COLO668 (cell line): ENCODE measurements at regions not wholly inside any gene's neighbourhood (a gene's known extent, or its start where the extent isn't known, plus 50 kb on each side); places are given as distances from the start of the nearest gene placed in this dataset.
"Not testable (repeated sequence)": the region's sequence is repeated elsewhere in the genome, so short reads cannot be mapped to it uniquely, and the experiment has no call there.

Experiments used
- DNase-seq: peaks from one replicate; lab custom pipeline; 2025; ENCODE audit not compliant: unreplicated experiment; lab: John Stamatoyannopoulos, UW

GRCh38 chr11:116030697-116031331 is 526.6 kb upstream of the CADM1 start:
- no peak for DNase-seq

DNA sequence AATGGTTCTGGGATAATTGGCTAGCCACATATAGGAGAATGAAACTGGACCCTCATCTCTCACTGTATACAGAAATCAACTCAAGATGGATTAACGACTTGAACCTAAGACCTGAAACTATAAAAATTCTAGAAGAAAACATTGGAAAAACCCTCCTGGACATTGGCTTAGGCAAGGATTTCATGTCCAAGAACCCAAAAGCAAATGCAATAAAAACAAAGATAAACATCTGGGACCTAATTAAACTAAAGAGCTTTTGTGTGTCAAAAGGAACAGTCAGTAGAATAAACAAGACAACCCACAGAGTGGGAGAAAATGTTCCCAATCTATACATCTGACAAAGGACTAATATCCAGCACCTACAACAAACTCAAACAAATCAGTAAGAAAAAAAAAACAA is 524.3 kb upstream of the CADM1 start:
- not testable (repeated sequence) for DNase-seq

DNA sequence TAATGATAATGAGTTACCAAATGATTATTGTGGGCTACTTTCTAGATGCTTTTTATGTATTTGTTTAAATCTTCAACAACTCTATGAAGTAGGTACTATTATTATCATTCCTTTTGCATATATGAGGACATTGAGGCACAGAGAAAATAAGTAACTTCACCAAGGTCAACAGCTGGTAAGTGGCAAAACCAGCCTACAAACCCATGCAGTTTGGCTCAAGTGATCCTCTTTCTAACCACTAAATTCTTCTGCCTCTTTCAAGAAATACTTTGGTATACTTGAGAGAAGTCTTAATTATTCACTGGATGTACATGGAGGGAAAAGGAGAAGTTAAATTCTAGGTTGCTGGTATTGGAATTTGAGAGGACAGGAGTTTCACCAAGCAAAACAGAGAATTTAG is 495.2 kb upstream of the CADM1 start:
- DNase-seq, result no peak

- DNase-seq, result no peak
Measured at GRCh38 chr11:115996808-115997188, 492.6 kb upstream of the CADM1 start.

DNA sequence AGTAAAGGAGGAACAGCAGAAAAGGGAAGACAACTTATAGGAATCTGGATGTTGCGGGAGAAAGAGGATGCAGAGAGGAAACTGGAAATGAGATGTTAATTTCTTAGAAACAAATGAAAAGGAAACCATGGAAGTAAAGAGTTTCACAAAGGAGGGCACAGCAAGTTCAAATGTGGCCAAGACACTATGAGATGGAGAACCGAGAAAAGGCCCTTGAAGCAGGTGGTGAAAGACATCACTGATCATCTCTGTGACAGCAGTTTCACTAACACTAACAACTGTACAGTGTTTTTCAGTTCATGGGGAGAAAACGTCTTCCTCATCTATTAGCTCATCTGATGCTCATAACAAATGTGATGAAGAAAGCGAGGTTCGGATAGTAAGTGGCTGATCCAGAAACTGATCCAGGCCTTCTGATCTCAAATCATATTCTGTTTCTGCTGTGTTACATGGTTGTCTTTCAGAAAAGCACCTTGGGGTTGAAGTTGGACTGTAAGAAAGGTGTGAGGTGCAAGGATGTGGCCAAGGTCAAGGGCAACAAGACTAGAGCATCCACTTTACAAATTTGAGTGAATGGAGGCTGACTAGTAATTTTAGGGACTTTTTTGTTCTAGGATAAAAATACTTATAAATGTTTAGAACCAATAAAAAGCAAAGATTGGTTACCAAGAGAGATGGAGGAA is 492.1 kb upstream of the CADM1 start:
- no peak for DNase-seq

DNA sequence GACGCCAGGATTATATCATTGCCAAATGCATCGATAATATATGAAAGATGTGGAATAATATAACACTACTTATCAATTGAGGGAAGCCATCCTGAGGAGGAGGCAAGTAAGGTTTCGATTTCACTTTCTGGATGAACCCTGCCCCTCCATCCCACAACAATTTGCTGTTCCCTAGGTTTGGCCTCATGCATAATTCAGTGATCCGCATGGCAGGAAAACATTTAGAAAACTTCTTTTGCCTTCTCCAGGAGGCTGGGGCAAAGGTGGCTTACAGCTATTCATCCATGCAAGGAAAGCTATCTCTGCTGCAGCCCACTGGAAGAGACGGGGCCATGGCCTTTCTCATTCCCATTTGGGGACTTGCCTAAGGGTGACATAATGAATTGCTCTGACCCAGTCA is 489.4 kb upstream of the CADM1 start:
- no peak for DNase-seq

- peak; percentile 19 for DNase-seq
Measured at GRCh38 chr11:115990004-115990447, 485.8 kb upstream of the CADM1 start.

GRCh38 chr11:115985896-115986295 is 481.7 kb upstream of the CADM1 start:
- DNase-seq, result no peak

GRCh38 chr11:115984228-115984627 is 480.0 kb upstream of the CADM1 start:
- DNase-seq, result no peak

GRCh38 chr11:115982666-115983065 is 478.5 kb upstream of the CADM1 start:
- DNase-seq, result no peak

- DNase-seq, result no peak
Measured at GRCh38 chr11:115981814-115982471, 477.7 kb upstream of the CADM1 start.

GRCh38 chr11:115981104-115981481 is 476.9 kb upstream of the CADM1 start:
- no peak for DNase-seq

DNA sequence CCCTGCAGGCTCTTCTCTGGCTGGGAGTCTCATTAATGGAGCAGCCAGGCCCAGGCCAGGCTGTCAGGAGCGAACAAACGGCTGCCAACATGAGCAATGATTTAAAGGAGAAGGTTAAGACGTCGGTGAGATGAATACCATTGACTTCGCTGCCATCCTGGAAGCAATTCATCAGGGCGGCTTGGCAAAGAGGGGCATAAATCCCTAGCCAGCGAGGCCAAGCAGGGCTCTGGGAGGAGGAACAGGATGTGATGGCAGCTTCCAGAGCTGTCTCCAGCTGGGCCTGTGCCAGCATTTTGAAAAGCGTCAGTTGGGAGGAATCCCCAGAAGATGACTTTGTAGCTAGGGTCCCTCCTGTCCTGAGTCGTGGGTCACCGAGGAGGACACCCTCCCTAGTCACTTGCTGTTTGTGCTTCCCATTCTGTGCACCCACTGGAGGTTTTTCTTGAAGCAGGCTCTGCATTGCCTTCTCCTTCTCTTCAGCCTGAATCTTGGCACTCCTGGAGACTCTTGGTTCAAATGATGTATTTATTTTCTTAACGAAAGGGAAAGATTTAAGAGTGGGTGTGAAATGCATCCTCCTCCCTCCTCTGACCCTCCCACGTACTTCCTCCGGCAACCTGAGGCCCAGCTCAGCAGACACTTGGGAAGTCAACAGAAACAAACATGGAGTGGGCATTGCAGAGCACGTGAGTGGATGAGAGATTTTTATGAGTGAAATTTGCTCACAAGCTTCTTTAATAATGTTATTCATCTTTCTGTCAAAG is 476.3 kb upstream of the CADM1 start:
- DNase-seq, result no peak

GRCh38 chr11:115974703-115975102 is 470.5 kb upstream of the CADM1 start:
- DNase-seq, result no peak

GRCh38 chr11:115967203-115967602 is 463.0 kb upstream of the CADM1 start:
- peak; percentile 67 for DNase-seq

GRCh38 chr11:115965767-115966504 is 461.7 kb upstream of the CADM1 start:
- peak; percentile 60 for DNase-seq

DNA sequence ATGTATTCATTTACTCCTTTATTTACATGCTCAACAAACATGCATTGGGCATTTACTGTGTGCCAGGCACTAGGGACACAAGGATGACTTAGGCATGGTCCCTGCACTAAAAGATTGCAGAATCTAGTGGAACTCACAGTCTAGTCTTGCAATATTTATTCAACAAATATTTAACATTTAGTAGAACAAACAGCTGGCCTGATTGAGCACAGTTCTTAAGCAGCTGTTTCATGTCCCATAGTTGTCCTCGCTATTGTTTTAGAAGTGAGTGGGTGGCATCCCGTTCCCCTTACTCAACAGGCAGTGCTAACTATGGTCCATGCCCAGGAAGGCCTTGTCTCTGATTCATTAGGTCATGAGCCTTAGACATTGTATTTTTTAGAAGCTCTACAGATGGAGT is 459.9 kb upstream of the CADM1 start:
- no peak for DNase-seq

- DNase-seq, result no peak
Measured at GRCh38 chr11:115963156-115963555, 458.9 kb upstream of the CADM1 start.

DNA sequence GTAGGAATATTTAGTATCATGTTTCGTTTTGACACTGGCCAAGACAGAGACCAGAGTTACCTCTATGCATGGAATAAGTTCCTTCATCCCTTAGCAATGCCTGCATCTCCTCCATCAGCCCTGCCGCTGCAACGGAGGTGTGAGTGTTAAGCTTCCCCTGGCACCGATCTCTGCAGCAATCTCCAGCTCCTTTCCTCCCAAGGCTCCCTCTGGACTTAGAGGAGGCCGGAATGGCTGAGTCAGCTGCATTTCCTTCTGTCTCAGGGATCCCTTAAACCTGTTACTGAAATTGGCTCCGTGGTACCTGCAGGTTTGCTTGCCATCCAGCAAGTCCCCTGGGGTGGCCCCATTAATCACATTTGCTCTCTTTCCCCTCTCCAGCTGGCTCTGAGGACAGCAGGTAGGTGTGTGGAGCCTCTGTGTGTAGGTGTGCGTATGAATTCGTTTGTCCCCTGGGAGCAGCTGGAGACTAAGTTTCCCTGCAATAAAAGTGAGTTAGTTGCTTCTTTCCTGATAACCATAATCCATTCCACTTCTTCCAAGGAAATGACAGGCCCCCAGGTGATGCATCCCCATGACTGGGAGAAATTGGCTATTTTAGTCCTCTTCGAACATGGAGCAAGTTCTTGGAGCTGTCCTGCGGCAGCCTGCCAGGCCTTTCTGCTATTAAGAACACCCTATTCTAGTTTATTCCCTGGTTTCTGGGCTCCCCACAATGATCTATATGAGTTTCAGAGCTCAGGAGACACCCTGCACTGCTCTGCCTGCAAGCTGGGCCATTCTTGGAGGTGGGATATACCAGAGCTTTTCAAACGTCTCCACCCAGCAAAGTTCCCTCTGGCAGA is 457.2 kb upstream of the CADM1 start:
- peak; percentile 7 for DNase-seq

DNA sequence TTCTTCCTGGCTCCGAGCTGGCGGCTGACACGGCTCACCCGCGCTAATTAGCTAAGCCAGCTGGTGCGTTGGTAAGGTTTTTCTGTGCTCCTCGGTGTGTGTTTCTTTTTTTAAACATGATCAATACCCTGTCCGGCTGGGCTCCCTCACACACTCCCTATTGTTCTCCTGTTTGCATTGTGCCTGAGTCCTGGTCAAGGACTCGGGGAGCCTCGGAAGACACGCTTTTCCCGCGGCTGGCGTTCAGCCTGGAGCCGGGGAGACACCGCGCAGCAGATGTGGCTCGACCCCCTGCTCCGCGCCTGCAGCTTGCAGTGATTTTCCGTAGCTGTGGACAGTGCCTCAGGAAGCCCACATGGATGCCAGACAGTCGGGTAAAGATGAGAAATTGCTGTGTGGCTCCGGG is 454.9 kb upstream of the CADM1 start:
- peak; percentile 85 for DNase-seq
